HFFc6 (cell line): ENCODE measurements at regions not wholly inside any gene's neighbourhood (a gene's known extent, or its start where the extent isn't known, plus 50 kb on each side); places are given as distances from the start of the nearest gene placed in this dataset.

Source experiments
- DNase-seq: peaks from one replicate; pipeline ENCODE4 v3.0.0-alpha.2; 2018
- H3K27ac Mint-ChIP-seq: 2 replicates; pipeline ENCODE4 v1.8.0; 2020; ENCODE audit warnings: mild to moderate bottlenecking, mixed read lengths
- H3K27me3 Mint-ChIP-seq: 2 replicates; pipeline ENCODE4 v1.8.0; 2021; ENCODE audit warnings: mild to moderate bottlenecking, moderate library complexity, mixed read lengths; ENCODE audit not compliant: insufficient read depth
- H3K36me3 Mint-ChIP-seq: 2 replicates; pipeline ENCODE4 v1.8.0; 2021; ENCODE audit warnings: low read depth, mixed read lengths
- H3K4me1 Mint-ChIP-seq: 2 replicates; pipeline ENCODE4 v1.8.0; 2020; ENCODE audit warnings: low read depth, mixed read lengths
- H3K4me3 Mint-ChIP-seq: 2 replicates; pipeline ENCODE4 v1.8.0; 2020; ENCODE audit warnings: mild to moderate bottlenecking, moderate library complexity, mixed read lengths
- H3K9me3 Mint-ChIP-seq: 2 replicates; pipeline ENCODE4 v1.8.0; 2020; ENCODE audit warnings: mild to moderate bottlenecking, mixed read lengths
- CTCF ChIP-seq: fragments of 200-600 bp; sonication (generic); IDR thresholded peaks from 2 replicates; pipeline ENCODE4 v1.5.0; 2021; ENCODE audit warnings: antibody characterized with exemption, mild to moderate bottlenecking

GRCh38 chrY:13567186-13567585 lies 87.4 kb upstream of the UTY start:
- Mint-ChIP-seq H3K27me3 (no peaks in the 10 kb centered on the region), H3K27ac (no peak overlapping the region)

GRCh38 chrY:13554949-13555348 lies 75.1 kb upstream of the UTY start:
- Mint-ChIP-seq H3K4me1 (no peaks in the 10 kb centered on the region), H3K9me3 (peaks cover 4% of the 10 kb centered on the region; the same call in 1 of the 2 replicates), H3K27me3 (no peaks in the 10 kb centered on the region), H3K36me3 (no peaks in the 10 kb centered on the region), H3K27ac (no peak overlapping the region), H3K4me3 (no peak overlapping the region)
- DNase-seq = no peak
- no peak for TF ChIP-seq CTCF

More at GRCh38 chrY:13567186-13567585, 87.4 kb upstream of the UTY start:
- no peak for DNase-seq
- Mint-ChIP-seq H3K4me1 (no peaks in the 10 kb centered on the region), H3K9me3 (no peaks in the 10 kb centered on the region), H3K4me3 (no peak overlapping the region), H3K36me3 (no peaks in the 10 kb centered on the region)
- TF ChIP-seq CTCF = no peak

GRCh38 chrY:13552393-13553116 lies 72.7 kb upstream of the UTY start:
- H3K9me3 Mint-ChIP-seq = peaks cover 4% of the 10 kb centered on the region; the same call in 1 of the 2 replicates
- no peaks in the 10 kb centered on the region for H3K36me3 Mint-ChIP-seq
- TF ChIP-seq CTCF = no peak
- peak overlapping the region; percentile 75; the same call in 1 of the 2 replicates for H3K4me3 Mint-ChIP-seq
- no peaks in the 10 kb centered on the region for H3K27me3 Mint-ChIP-seq
- no peak for DNase-seq
- no peak overlapping the region for H3K27ac Mint-ChIP-seq
- H3K4me1 Mint-ChIP-seq = no peaks in the 10 kb centered on the region

- Mint-ChIP-seq H3K27me3 (no peaks in the 10 kb centered on the region), H3K27ac (no peak overlapping the region), H3K36me3 (no peaks in the 10 kb centered on the region), H3K9me3 (peaks cover 4% of the 10 kb centered on the region; the same call in 1 of the 2 replicates), H3K4me3 (no peak overlapping the region), H3K4me1 (no peaks in the 10 kb centered on the region)
- no peak for TF ChIP-seq CTCF
- no peak for DNase-seq
Observed at GRCh38 chrY:13551246-13551645, 71.4 kb upstream of the UTY start.

- H3K27me3 Mint-ChIP-seq = no peaks in the 10 kb centered on the region
- H3K4me1 Mint-ChIP-seq = no peaks in the 10 kb centered on the region
- H3K36me3 Mint-ChIP-seq = no peaks in the 10 kb centered on the region
- no peaks in the 10 kb centered on the region; the same call in none of the 2 replicates for H3K9me3 Mint-ChIP-seq
- no peak for DNase-seq
- no peak overlapping the region for H3K4me3 Mint-ChIP-seq
- TF ChIP-seq CTCF = no peak
- no peak overlapping the region for H3K27ac Mint-ChIP-seq
Observed at GRCh38 chrY:13544491-13544890, 64.7 kb upstream of the UTY start.
